H1 (cell line): ENCODE measurements at regions not wholly inside any gene's neighbourhood (a gene's known extent, or its start where the extent isn't known, plus 50 kb on each side); places are given as distances from the start of the nearest gene placed in this dataset.

Source experiments
- CTCF ChIA-PET: fragments of 300-600 bp; sonication (Branson Sonifier 250); formaldehyde crosslinking; loops from one replicate; lab custom pipeline; 2021; ENCODE audit not compliant: partially characterized antibody; lab: Charles Lee
- POLR2A ChIA-PET: fragments of 300-600 bp; sonication (Branson Sonifier 250); formaldehyde crosslinking; loops from one replicate; lab custom pipeline; 2021; ENCODE audit warnings: inconsistent platforms; ENCODE audit not compliant: partially characterized antibody; lab: Charles Lee
- DNase-seq, 2 experiments: peaks; one replicate each; pipeline versions ENCODE4 v3.0.0 to v3.0.0-alpha.2; 2010 to 2022; ENCODE audit warnings: low spot score in 2 of 2, low read depth in 1 of 2, mixed read lengths in 1 of 2
- FAIRE-seq: peaks from 2 replicates; lab custom pipeline; 2011; peaks lifted over from hg19 to GRCh38; lab: Jason Lieb, UNC
- H2AFZ ChIP-seq: 2 replicates; pipeline ENCODE4 v1.8.1; 2012; ENCODE audit warnings: low read length, inconsistent platforms
- H2AK5ac ChIP-seq: 2 replicates; pipeline ENCODE4 v1.6.1; 2013; ENCODE audit warnings: low read depth, low read length
- H2BK120ac ChIP-seq: replicated peaks from 2 replicates; pipeline ENCODE3; 2013; ENCODE audit warnings: low read depth, low read length, inconsistent platforms
- H2BK12ac ChIP-seq: 2 replicates; pipeline ENCODE4 v1.6.1; 2013; ENCODE audit warnings: low read depth, low read length
- H2BK15ac ChIP-seq: 2 replicates; pipeline ENCODE4 v1.6.1; 2013; ENCODE audit warnings: low read length
- H2BK20ac ChIP-seq: 2 replicates; pipeline ENCODE4 v1.6.1; 2013; ENCODE audit warnings: low read length
- H2BK5ac ChIP-seq: 2 replicates; pipeline ENCODE4 v1.6.1; 2013; ENCODE audit warnings: low read depth, low read length
- H3K14ac ChIP-seq: 2 replicates; pipeline ENCODE4 v1.6.1; 2013; ENCODE audit warnings: inconsistent platforms; ENCODE audit not compliant: insufficient read length
- H3K18ac ChIP-seq: 2 replicates; pipeline ENCODE4 v1.6.1; 2013; ENCODE audit warnings: low read length; ENCODE audit errors: extremely low read depth
- H3K23ac ChIP-seq: 2 replicates; pipeline ENCODE4 v1.6.1; 2013; ENCODE audit warnings: inconsistent platforms; ENCODE audit not compliant: insufficient read length
- H3K23me2 ChIP-seq: 2 replicates; pipeline ENCODE4 v1.6.1; 2013; ENCODE audit warnings: low read depth, low read length
- H3K27ac ChIP-seq: 2 replicates; pipeline ENCODE4 v1.6.1; 2011; ENCODE audit warnings: low read depth, low read length, inconsistent platforms
- H3K27me3 ChIP-seq, 4 experiments: replicated peaks in 1 of 4; 1 replicate in 1 of 4; 2 replicates in 3 of 4; pipeline versions ENCODE4 v1.6.1 to v1.8.1; 2011 to 2013; ENCODE audit warnings: low read length in 3 of 4, mild to moderate bottlenecking in 3 of 4, inconsistent platforms in 2 of 4, mixed read lengths in 2 of 4, moderate library complexity in 1 of 4; ENCODE audit not compliant: control insufficient read depth in 3 of 4, insufficient read depth in 3 of 4; ENCODE audit errors: extremely low read depth in 1 of 4
- H3K36me3 ChIP-seq, 4 experiments: 2 replicates each; pipeline versions ENCODE4 v1.6.1 to v1.8.1; 2011 to 2013; ENCODE audit warnings: mild to moderate bottlenecking in 4 of 4, low read length in 3 of 4, moderate library complexity in 2 of 4, control low read depth in 1 of 4, inconsistent platforms in 1 of 4; ENCODE audit not compliant: insufficient read depth in 4 of 4, control insufficient read depth in 2 of 4
- H3K4ac ChIP-seq: replicated peaks from 2 replicates; pipeline ENCODE3; 2013; ENCODE audit warnings: low read length, low read depth, mixed read lengths, inconsistent platforms; ENCODE audit not compliant: insufficient read length
- H3K4me1 ChIP-seq, 4 experiments: replicated peaks in 1 of 4; 1 replicate in 1 of 4; 2 replicates in 3 of 4; pipeline versions ENCODE4 v1.6.1 to v1.8.1; 2011 to 2013; ENCODE audit warnings: low read length in 3 of 4, inconsistent platforms in 2 of 4, mixed read lengths in 1 of 4; ENCODE audit not compliant: insufficient read depth in 4 of 4, control insufficient read depth in 3 of 4
- H3K4me2 ChIP-seq, 2 experiments: 2 replicates each; pipeline versions ENCODE4 v1.6.1 to v1.8.1; 2011 to 2013; ENCODE audit warnings: low read depth in 2 of 2, low read length in 2 of 2, control low read depth in 1 of 2, inconsistent platforms in 1 of 2, mild to moderate bottlenecking in 1 of 2; ENCODE audit not compliant: insufficient read depth in 1 of 2
- H3K4me3 ChIP-seq, 4 experiments: fragments of 200-600, 300-600 bp in 1 of 4; sonication (generic), shearing (Covaris generic), sonication (Bioruptor Twin) in 1 of 4; 2 replicates each; pipeline versions ENCODE4 v1.5.1 to v1.8.1; 2011 to 2016; ENCODE audit warnings: low read length in 4 of 4, low read depth in 3 of 4, control low read depth in 2 of 4, inconsistent platforms in 2 of 4, mild to moderate bottlenecking in 2 of 4, mixed read lengths in 1 of 4, moderate library complexity in 1 of 4; ENCODE audit not compliant: insufficient read depth in 2 of 4; ENCODE audit errors: extremely low read depth in 1 of 4
- H3K56ac ChIP-seq: replicated peaks from 2 replicates; pipeline ENCODE3; 2013; ENCODE audit warnings: low read depth, mild to moderate bottlenecking, mixed read lengths, low read length, inconsistent platforms; ENCODE audit not compliant: insufficient read length
- H3K79me1 ChIP-seq: 2 replicates; pipeline ENCODE4 v1.6.1; 2013; ENCODE audit warnings: low read depth, low read length, control low read depth
- H3K79me2 ChIP-seq, 2 experiments: 2 replicates each; pipeline versions ENCODE4 v1.6.1 to v1.8.1; 2012 to 2013; ENCODE audit warnings: low read length in 2 of 2, mild to moderate bottlenecking in 2 of 2, inconsistent platforms in 1 of 2; ENCODE audit not compliant: insufficient read depth in 2 of 2, control insufficient read depth in 1 of 2
- H3K9ac ChIP-seq, 4 experiments: replicated peaks in 1 of 4; 1 replicate in 1 of 4; 2 replicates in 3 of 4; pipeline versions ENCODE4 v1.6.1 to v1.8.1; 2011 to 2013; ENCODE audit warnings: low read depth in 3 of 4, low read length in 3 of 4, control low read depth in 2 of 4, mild to moderate bottlenecking in 2 of 4, moderate library complexity in 2 of 4, inconsistent platforms in 1 of 4; ENCODE audit errors: extremely low read depth in 1 of 4
- H3K9me3 ChIP-seq, 2 experiments: 2 replicates each; pipeline versions ENCODE4 v1.6.1 to v1.8.1; 2012 to 2013; ENCODE audit warnings: mild to moderate bottlenecking in 2 of 2, moderate library complexity in 2 of 2, control low read depth in 1 of 2, inconsistent platforms in 1 of 2, low read depth in 1 of 2, low read length in 1 of 2, mixed read lengths in 1 of 2; ENCODE audit not compliant: insufficient read depth in 2 of 2
- H4K20me1 ChIP-seq, 2 experiments: replicated peaks in 1 of 2; 2 replicates each; pipeline versions ENCODE3 to v1.8.1; 2011 to 2013; ENCODE audit warnings: inconsistent platforms in 2 of 2, low read length in 2 of 2, mild to moderate bottlenecking in 1 of 2; ENCODE audit not compliant: insufficient read depth in 2 of 2, control insufficient read depth in 1 of 2
- H4K5ac ChIP-seq: 2 replicates; pipeline ENCODE4 v1.6.1; 2013; ENCODE audit warnings: low read length, low read depth, mixed read lengths, inconsistent platforms; ENCODE audit not compliant: insufficient read length
- H4K8ac ChIP-seq: 2 replicates; pipeline ENCODE4 v1.8.0; 2013; ENCODE audit warnings: mild to moderate bottlenecking, moderate library complexity, low read length, inconsistent platforms; ENCODE audit not compliant: insufficient read depth; ENCODE audit errors: extremely low read depth
- H4K91ac ChIP-seq: replicated peaks from 2 replicates; pipeline ENCODE3; 2013; ENCODE audit warnings: low read length, mixed read lengths, inconsistent platforms; ENCODE audit not compliant: insufficient read length
- ASH2L ChIP-seq: fragments of 200-600, 300-600 bp; sonication (generic); IDR thresholded peaks from one replicate; pipeline ENCODE4 v1.7.1; 2017; ENCODE audit warnings: low read length
- BRCA1 ChIP-seq: IDR thresholded peaks from 2 replicates; pipeline ENCODE4 v1.6.1; 2012; ENCODE audit warnings: low read depth, low read length, improper control_type of control experiment
- CBX8 ChIP-seq: fragments of 300-800, 300-1000 bp; sonication (generic); IDR thresholded peaks from 2 replicates; pipeline ENCODE4 v1.7.1; 2016; ENCODE audit warnings: low read depth, low read length, borderline replicate concordance
- CHD2 ChIP-seq: IDR thresholded peaks from 2 replicates; pipeline ENCODE4 v1.6.1; 2012; ENCODE audit warnings: low read length, improper control_type of control experiment
- EGR1 ChIP-seq: IDR thresholded peaks from 2 replicates; pipeline ENCODE4 v1.6.1; 2011; ENCODE audit warnings: low read depth, low read length, borderline replicate concordance
- JUND ChIP-seq: IDR thresholded peaks from 2 replicates; pipeline ENCODE4 v1.6.1; 2011; ENCODE audit warnings: mild to moderate bottlenecking, improper control_type of control experiment, low read length
- PHF8 ChIP-seq: fragments of 200-600 bp; sonication (generic); conservative IDR thresholded peaks from 2 replicates; pipeline ENCODE4 v1.7.1; 2012; ENCODE audit warnings: low read depth, mild to moderate bottlenecking, inconsistent platforms, low read length, moderate library complexity
- POLR2AphosphoS5 ChIP-seq: IDR thresholded peaks from 2 replicates; pipeline ENCODE4 v1.6.1; 2011; ENCODE audit warnings: low read depth, low read length
- RAD21 ChIP-seq, 2 experiments: IDR thresholded peaks in 1 of 2; conservative IDR thresholded peaks in 1 of 2; 2 replicates each; pipeline ENCODE4 v1.6.1; 2011; ENCODE audit warnings: low read depth in 2 of 2, low read length in 2 of 2, improper control_type of control experiment in 1 of 2, inconsistent platforms in 1 of 2, mild to moderate bottlenecking in 1 of 2, moderate library complexity in 1 of 2
- RBBP5 ChIP-seq: IDR thresholded peaks from 2 replicates; pipeline ENCODE4 v1.7.1; 2012; ENCODE audit warnings: low read depth, mild to moderate bottlenecking, inconsistent platforms, low read length, moderate library complexity, borderline replicate concordance
- TAF1 ChIP-seq: IDR thresholded peaks from 2 replicates; pipeline ENCODE4 v1.6.1; 2011; ENCODE audit warnings: mild to moderate bottlenecking, low read depth, low read length
- TBP ChIP-seq: IDR thresholded peaks from 2 replicates; pipeline ENCODE4 v1.6.1; 2011; ENCODE audit warnings: low read depth, low read length, improper control_type of control experiment
- WGBS, 2 experiments: shearing (Covaris generic) in 1 of 2; methylation state at CpG; one replicate each; pipeline versions ENCODE4 v1.1.6 to v1.1.7; 2013 to 2015; ENCODE audit warnings: low lambda C conversion rate in 2 of 2, mixed read lengths in 2 of 2, inconsistent platforms in 1 of 2, low coverage in 1 of 2, missing lambda C conversion rate in 1 of 2; ENCODE audit not compliant: insufficient replicate concordance in 2 of 2, insufficient coverage in 1 of 2, insufficient read length in 1 of 2; ENCODE audit errors: extremely low coverage in 1 of 2, missing lambda C conversion rate in 1 of 2; 5-methylcytosine and 5-hydroxymethylcytosine counted together
- TF ChIP-seq, protein P1 (sequence below): IDR thresholded peaks from 2 replicates; pipeline ENCODE4 v1.6.1; 2012; ENCODE audit warnings: inconsistent platforms

DNA sequence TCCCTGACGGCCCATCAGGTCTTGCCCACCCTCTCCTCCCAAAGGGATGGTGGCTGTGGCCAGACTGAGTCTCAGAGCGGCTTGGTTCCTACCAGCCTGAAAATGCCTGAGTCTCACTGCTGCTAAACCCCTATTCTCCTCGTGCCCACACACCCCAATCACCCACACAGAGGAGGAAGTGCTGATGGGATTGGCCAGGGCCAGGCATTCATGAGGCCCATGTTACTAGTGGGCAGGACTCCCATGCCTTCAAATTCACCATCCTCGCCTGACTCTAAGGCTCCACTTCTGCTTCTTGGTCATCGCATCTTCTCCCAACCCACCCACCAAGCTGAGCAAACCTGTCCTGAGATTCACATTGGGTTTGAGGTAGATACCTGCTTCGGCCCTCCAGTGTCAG lies 80.1 kb upstream of the CST7 start:
- no peak overlapping the region for H3K56ac ChIP-seq
- H3K36me3 ChIP-seq: no peaks in the 10 kb centered on the region
- CTCF ChIA-PET: no interaction called here
- H3K4me2 ChIP-seq: no peak overlapping the region
- no peak overlapping the region for H3K23ac ChIP-seq
- no peak overlapping the region for H2BK12ac ChIP-seq
- no peak overlapping the region for H2AK5ac ChIP-seq
- no peaks in the 10 kb centered on the region for H3K27me3 ChIP-seq
- H4K20me1 ChIP-seq: no peaks in the 10 kb centered on the region
- no peak overlapping the region for H2BK120ac ChIP-seq
- H3K18ac ChIP-seq: no peak overlapping the region
- no peak for DNase-seq
- no peak overlapping the region for H4K8ac ChIP-seq
- H3K14ac ChIP-seq: no peak overlapping the region
- peaks cover 20 to 23% of the 10 kb centered on the region in 2 experiments for H3K9me3 ChIP-seq
- no peak overlapping the region for H3K27ac ChIP-seq
- no peaks in the 10 kb centered on the region for H3K79me1 ChIP-seq
- no peak overlapping the region for H2BK15ac ChIP-seq
- H3K4me3 ChIP-seq: no peak overlapping the region
- no peak overlapping the region for H2AFZ ChIP-seq
- H3K4me1 ChIP-seq: no peaks in the 10 kb centered on the region; a peak in 1 of 7 replicates
- H3K79me2 ChIP-seq: no peaks in the 10 kb centered on the region
- H2BK20ac ChIP-seq: no peak overlapping the region
- H4K5ac ChIP-seq: no peak overlapping the region
- H4K91ac ChIP-seq: no peak overlapping the region
- H3K4ac ChIP-seq: no peak overlapping the region
- no peaks in the 10 kb centered on the region for H3K23me2 ChIP-seq
- no peak overlapping the region for H3K9ac ChIP-seq
- FAIRE-seq: no peak
- POLR2A ChIA-PET: no interaction called here
- WGBS, 2 experiments: 72% methylated on average over 6 of the region's 6 CpGs; no CpG with 5 or more reads in 1 of the 2 experiments
- H2BK5ac ChIP-seq: no peak overlapping the region
- no peak for TF ChIP-seq CHD2
- no peak for TF ChIP-seq TAF1
- TF ChIP-seq RAD21 (IDR thresholded peaks at IDR 0.05 in 1 of 2, conservative IDR thresholded peaks at IDR 0.05 in 1 of 2; ENCODE audit: low read depth in 2 of 2, low read length in 2 of 2): no peak
- no peak for TF ChIP-seq TBP
- TF ChIP-seq POLR2AphosphoS5: no peak
- no peak for TF ChIP-seq JUND
- no peak for TF ChIP-seq EGR1
- TF ChIP-seq ASH2L: no peak
- TF ChIP-seq PHF8: no peak
- TF ChIP-seq, protein P1, sequence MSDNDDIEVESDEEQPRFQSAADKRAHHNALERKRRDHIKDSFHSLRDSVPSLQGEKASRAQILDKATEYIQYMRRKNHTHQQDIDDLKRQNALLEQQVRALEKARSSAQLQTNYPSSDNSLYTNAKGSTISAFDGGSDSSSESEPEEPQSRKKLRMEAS: no peak
- no peak for TF ChIP-seq BRCA1
- TF ChIP-seq RBBP5: no peak
- no peak for TF ChIP-seq CBX8
